HG03159 (cell line): ENCODE measurements at regions not wholly inside any gene's neighbourhood (a gene's known extent, or its start where the extent isn't known, plus 50 kb on each side); places are given as distances from the start of the nearest gene placed in this dataset.

Source experiments
- ATAC-seq: cut with Tn5 transposase; IDR thresholded peaks from one replicate; pipeline ENCODE4 v1.9.1; 2021; ENCODE audit warnings: mild to moderate bottlenecking, moderate library complexity; ENCODE audit not compliant: unreplicated experiment

DNA sequence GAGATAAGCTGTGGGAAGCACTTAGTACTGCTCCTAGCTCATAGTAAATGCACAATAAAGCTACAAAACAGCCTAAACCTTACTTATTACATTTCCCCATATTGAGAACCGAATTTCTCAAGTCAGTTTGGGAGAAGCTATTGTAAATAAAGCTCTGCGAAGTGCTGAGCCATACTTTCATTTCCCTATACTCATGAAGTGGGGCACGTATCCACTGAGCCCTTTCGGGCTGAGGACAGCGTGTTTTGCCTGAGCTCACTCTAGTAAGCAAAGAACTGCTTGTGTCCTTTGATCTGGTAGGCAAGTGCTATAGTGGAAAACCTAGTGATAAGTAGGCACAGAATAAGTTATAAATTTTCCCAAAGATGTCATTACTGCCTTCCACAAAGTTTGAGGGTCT lies 165.0 kb downstream of the RSL24D1 start:
- no peak for ATAC-seq

DNA sequence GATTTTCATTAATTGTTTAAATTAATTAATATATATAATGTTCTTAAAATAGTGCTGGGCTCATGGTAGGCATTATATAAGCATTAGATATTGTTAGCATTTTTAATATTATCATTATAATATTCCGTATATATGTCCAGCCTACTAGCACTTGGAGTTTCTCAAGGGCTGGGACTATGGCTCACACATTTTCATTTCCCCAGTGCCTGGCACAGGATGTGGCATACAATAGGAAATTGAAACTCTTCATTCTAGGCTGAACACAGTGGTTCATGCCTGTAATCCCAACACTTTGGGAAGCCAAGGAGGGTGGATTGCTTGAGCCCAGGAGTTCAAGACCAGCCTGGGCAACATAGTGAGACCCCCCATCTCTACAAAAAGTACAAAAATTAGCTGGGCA lies 170.4 kb downstream of the RSL24D1 start:
- no peak for ATAC-seq

DNA sequence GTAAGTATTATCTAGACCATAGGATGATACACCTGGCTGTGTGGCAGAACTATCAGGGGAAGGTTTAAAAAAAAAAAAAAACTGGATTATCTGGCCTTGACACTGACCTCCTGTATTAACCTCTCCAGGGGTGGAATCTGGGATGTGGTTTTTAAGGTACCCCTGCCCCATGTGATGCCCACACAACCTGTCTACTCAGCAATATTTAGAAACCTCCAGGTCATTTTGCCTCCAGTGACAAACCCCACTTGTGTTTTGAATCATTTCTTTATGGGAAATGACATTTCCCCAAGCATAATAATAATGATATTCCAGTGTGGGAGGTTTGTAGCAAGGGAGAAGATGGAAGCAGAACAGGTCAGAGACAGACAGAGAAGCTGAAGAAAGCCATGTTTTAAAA lies 179.1 kb downstream of the RSL24D1 start:
- ATAC-seq, result no peak

DNA sequence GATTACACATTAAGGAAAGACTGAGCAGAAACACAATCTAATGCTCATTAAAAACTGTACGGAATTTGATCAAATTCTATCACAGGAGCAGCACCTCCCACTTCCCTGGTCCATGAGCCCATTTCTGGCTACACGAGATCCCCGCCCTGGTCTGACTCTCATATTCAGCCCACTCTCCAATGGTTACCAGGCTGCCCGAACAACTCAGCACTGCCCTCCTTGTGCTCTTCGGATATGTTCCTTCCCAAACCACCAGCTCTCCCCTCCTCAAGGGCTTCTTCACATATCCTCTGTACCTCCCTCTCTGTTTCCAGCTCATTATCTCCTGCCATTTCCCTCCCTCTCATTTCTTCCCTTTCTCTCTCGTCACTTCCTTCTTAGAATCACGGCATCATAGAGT lies 180.5 kb downstream of the RSL24D1 start:
- ATAC-seq, result no peak

DNA sequence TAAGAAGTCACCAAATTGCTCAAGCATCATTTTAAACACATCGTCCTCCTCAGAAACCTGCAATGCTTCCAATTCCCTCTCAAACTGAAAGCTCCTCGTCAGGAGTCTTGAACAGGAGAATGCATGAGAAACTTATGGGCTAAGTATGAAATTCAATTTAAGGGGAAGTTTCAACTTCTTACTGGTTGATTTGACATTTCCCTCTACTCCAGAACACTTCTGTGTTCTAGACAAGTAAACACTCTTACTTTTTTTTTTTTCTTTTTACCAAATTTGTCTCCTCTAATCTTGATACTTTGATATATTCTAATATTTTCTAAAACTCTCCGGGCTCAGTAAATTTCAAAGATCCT lies 181.7 kb downstream of the RSL24D1 start:
- no peak for ATAC-seq

DNA sequence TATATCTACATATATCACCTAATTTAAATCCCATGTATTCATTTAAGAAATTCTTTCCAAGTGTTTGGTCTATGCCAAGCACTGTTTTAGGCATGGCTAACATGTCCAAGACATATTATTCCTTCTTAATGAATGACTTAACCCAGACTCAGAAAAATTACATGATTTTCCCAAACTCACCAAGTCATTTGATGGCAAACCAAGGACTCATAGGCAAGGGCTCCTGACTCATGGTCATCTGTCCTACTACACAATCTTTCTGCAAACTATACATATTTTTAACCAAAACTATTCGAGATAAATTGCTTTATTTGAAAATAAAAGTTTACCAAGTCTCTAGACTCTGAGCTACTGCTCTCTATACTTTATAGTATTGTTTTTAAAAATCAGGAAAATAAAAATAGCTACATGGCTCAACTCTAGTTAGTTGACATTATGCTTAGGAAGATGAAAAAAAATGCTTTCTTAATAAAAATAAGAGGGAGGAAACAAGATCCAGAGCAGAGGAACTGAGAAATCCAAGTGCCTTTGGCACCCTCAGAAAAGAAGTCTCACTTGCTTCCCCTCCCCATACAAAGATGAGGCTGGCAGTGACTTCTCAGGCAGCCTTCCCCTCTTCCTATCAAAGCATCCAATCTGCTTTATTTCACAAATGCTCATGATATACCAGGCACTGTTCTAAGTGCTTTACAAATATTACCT lies 182.2 kb downstream of the RSL24D1 start:
- no peak for ATAC-seq

DNA sequence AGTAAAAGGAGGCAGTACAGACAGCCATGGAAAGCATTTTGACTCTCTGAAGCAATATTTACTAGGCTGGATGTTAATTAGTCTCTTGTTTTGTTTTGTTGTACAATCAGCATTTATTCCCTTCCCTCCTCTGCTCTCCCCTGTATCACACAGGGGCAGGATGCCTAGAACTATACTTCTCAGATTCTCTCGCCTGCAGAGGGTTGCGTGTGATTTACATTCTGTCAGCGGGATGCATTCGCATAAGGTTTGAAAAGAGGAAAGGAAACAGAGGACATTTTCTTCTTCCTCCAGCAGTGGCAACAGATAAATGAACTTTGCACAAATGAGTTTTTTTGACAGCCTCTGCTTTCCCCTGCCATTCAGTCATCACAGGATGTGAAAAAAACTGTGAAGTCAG lies 188.3 kb downstream of the RSL24D1 start:
- ATAC-seq, result no peak

DNA sequence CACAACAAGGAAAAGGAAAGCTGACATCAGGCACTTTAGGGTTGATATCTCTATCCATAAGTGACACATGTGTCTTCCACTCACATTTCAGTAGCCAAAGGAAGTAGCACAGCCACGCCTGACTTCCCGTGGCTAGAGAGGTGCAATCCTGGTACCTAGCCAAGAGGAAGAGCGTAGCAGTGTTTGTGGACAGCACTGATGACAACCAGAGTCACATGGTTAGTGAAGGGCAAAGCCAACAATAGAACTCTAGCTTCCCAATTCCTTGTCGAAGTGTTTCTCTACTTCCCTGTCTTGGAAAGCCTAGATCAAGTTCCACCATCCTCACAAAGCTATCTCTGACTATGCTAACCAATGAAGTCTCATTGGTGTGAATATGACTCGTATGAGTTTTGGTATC lies 189.2 kb downstream of the RSL24D1 start:
- no peak for ATAC-seq

DNA sequence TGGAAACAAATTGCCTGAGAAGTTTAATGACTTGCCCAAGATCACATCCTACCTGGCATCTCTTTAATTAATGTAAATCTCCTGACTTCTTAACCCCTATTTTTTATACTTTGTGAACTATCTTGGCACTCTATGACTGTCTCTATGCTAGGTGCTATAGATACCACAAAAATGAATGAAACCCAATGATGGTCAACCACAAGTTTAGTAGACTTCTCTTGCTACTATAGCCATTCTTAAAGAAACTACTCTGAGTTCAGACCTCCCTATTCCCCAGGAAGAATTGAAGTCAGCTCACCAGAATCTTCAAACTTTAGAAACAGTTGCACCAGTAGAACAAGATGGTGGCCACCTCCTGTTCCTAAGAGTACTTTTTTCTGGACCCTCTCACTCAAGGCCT lies 191.1 kb downstream of the RSL24D1 start:
- no peak for ATAC-seq

DNA sequence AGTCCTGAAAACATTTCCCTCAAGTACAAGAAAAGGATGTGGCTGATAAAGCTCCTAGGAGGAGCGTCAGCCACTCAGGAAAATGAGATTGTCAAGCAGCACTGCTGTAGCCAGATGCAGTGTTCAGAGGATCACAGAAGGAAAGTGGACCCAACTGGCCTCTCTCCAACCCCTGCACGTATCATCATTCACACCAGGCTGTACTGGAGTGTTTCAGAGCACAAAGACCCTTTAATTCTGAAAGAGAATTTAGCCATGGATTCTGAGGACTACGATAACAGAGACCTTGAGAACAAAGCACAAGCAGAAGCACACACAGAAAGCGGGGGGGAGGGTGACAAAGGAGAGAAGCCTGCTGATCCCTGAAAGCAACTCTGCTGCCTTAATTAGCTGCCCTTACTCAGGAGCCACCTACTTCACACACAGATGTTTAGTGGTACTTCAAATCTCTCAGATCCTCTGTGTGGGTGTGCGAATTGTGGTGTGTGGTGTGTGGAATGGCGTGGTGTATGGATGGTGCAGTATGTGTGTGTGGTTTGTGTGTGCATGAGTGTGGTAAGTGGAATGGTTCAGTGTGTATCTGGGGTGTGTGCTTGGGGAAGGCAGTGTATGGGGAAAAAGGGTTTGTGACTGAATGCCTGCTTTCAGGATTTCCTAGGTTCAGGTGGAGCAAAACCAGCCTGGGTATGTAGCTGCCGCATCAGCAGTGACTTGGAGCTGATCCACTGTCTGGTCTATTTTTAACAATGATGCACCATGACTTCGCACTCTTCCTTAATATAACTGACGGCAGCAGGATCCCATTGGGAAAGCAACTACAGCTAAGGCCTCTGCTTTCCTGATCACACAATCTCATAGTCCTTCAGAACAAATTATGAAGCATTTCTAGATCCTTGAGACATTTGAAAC lies 192.5 kb downstream of the RSL24D1 start:
- ATAC-seq, result no peak

DNA sequence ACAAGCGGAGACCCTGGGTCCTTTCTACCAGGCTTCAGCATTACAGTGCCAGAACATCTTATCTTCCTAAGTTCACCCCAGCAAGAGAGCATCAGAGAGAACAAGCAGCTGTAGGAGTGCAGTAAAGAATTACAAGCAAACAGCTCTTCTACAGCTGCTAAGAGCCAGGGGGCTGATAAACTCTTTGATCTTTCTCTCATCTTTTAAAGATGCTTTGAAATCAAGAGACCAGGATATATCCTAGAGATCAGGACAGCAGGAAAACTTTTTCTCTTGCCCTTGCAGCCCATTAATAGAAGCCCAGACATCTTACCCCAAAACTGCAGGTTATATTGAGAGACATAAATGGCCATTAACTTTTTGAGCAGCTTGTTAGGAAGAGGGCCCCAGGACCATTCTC lies 198.1 kb downstream of the RSL24D1 start:
- ATAC-seq, result no peak

DNA sequence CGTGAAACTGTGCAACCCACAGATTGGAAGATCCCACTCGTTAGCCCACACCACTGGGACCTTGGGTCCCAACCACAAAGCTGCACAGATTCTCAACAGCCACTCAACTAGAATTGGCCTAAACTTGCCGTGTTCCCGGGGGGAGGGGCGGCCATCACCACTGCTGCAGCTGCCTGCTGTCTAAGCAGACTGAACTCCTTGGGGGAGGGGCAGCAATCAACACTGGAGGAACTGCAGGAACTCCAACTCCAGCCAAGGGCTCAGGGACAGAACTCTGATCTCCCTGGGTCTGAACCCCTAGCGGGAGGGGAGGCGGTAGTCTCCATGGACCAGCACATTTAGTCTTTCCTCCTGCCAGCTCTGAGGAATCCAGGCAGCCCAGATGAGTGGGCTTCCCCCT lies 205.9 kb downstream of the RSL24D1 start:
- ATAC-seq, result no peak

DNA sequence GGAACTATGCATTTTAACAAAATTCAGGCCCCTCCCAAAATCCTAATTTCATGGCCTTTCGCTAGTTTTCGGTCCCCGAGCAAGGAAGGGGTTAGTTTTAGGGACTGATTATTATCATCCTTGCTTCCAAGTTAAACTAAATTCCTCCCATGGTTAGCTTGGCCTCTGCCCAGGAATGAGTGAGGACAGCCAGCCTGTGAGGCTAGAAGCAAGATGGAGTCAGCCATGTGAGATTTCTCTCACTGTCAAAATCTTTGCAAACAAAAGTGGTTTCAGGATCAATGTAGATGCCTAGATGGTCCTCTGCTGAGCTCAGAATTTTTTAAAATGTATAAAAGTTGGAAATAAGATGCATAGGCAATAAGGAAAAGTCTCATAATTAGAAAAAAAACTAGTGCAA lies 208.9 kb downstream of the RSL24D1 start:
- ATAC-seq, result no peak

DNA sequence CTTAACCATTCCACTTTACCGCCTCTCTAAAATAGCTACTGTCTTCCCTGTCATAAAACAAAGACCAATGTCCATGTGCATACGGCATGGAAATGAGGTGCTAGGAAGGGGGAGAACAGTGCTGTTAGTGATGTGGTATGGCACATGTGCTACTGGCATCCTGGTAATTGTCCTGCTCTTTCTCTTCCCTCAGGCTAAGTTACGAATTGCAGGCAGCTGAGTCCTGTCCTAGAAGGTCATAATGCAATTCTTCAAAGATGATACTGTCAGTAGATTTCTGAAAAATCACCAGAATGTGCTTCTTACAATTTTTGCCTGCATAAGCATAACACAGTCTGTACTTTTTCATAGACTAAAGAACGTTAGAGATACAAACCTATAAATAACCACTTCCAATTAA lies 216.8 kb downstream of the RSL24D1 start:
- no peak for ATAC-seq

DNA sequence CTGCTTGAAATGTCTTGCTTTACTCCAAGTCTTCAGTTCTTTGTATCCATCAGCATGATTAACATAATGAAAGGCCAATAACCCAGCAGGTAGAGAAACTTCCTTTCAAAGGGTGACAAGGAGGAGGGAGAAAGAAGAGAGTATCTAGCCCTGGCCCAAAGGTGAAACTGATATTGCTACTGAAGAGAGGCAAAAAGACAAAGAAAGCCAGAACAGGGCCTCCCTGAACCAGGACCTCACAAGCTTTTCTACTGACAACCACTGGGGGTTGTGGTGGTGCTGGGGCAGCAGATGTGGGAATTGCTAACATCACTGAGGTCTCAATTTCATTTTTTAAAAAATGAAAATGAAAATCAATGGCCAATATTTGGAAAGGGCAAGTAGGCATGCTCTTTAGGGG lies 234.1 kb downstream of the RSL24D1 start:
- no peak for ATAC-seq

DNA sequence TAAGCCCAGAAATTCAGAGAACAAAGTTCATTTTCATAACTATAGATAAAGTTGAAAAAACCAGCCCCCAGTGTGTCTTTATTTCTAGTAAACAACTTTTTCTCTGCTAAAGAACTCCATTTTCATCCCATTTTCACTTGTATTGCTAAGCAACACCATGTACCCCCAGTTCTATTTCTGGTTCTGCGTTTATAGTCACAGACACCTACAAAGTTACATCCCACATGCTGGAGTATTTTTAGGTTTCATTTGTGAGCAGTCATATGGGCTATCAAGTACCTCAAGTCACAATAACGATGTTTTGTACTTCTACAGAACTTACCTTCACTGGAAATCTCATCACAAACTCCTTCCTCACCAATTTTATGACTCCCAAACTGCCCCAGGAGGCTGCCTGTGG lies 236.5 kb downstream of the RSL24D1 start:
- ATAC-seq, result no peak

DNA sequence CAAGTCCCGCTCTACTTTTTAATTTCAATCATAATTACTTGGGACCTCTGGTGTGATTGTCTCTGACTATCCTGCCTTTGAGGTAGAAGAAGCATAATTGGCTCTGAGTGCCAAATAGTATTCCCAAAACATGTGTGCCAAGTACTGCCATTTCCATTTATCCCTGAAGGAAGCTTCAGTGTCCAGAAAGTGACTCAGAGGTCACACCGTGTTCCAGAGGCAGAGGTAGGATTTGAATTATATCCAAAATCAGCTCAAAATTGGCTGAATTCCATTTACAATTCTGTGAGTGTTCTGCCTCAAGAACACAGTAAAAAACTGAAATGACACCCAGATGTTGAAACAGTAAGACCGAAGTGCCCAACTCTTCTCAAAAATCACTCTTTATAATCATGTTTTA lies 255.3 kb downstream of the RSL24D1 start:
- no peak for ATAC-seq

DNA sequence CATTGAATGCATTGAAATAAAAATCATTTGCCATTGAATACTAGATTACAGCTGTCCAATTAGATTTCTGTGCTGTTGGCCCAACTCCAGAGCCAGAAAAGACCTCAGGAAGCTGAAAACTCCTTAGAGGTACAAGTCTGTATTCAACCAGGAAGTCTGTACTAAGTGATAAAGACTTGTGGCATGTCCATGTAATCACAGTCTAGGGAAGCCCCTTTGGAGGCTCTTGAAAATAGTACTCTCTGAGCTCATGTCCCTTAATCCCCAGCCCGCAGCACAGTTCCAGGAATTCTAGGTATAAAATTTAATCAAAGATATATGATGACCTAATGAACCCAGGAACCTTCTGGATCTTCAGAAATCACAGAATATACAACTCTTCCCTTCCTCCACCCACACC lies 279.4 kb downstream of the RSL24D1 start:
- ATAC-seq, result no peak

DNA sequence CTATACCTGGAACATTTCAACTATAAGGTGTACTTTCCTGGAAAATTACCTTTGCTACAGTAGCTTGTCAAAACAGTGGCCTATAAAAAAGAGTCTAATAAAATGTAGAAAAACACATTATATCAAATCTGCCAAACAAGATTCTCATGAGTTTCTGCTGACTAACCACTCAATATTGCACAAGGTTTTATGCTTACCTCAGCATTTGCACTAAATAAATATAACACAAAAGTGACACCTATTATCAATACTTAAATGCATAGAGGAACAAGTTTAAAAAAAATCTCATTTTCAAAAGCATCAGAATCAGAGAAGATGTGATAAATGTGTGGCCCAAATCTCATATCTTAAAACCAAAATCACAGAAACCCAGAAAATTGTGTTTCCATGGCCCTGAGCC lies 281.4 kb downstream of the RSL24D1 start:
- ATAC-seq, result no peak

DNA sequence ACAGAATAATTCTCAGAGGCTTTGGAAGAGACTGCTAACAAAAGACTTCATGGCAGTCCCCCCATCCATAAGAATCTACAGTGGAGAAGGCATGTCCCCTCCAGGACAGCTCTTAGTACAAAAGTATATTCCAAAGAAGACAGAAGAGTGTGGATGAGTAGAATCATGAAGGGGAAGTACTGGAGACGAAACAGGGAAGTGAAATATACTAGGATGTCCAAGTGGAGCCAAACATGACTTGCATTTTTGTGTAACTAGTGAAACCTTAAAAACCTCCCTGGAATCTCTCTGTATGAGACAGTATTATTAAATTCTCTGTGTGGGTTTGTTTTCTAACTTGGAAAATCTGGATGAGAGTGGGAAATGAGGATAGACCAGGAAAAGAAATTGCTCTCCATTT lies 312.4 kb downstream of the RSL24D1 start:
- no peak for ATAC-seq

DNA sequence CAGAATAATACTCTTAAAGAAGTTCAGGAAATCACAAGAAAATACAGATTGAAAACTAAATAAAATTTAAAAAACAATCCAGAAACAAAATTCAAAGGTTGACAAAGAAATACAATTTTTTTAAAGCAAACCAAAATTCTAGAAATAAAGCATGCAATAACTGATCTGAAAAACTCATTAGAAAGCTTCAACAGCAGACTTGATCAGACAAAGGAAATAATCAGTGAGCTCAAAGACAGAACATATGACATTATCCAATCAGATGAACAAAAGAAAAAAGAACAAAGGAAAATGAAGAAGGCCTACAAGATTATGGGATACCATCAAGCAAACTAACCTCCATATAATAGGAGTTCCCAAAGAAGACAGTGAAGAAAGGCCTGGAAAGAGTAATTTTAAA lies 336.8 kb downstream of the RSL24D1 start:
- no peak for ATAC-seq

DNA sequence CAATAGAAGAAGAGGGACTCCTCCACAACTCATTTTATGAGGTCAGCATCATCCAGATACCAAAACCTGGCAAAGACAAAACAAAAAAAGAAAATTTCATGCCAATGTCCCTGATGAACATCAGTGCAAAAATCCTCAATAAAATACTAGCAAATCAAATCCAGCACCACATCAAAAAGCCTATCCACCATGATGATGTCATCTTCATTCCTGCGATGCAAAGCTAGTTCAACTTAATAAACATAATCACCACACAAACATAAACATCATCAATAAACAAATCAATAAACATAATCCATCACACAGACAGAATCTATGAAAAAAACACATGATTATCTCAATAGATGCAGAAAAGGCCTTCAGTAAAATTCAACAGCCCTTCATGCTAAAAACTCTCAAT lies 342.1 kb downstream of the RSL24D1 start:
- ATAC-seq, result no peak

DNA sequence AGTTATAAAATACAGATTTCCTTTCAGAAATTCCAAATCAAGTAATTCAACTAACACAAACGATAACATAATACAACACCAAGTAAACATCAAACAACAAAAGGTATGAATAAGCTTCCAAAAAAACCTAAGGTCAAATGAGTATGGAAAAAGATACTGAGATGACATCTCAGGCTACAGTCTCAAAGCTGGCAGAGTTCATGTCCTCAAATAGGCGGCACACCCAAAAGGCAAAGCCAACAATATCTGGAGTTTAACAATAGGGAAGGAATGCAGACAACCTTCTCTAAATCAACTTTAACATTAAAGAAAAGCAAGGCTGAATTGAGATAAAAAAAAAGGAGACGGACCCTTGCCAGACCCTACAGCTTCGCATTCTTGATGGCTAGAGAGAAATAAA lies 346.6 kb downstream of the RSL24D1 start:
- no peak for ATAC-seq
